Right lobe of liver (tissue), 4 donors: ENCODE measurements at regions not wholly inside any gene's neighbourhood (a gene's known extent, or its start where the extent isn't known, plus 50 kb on each side); places are given as distances from the start of the nearest gene placed in this dataset.

ENCODE experiments used
- CTCF ChIP-seq, 4 donors: fragments of 200-600 bp in 3 of 4; fragments of 450-650 bp in 1 of 4; IDR thresholded peaks; one replicate each; pipeline versions ENCODE4 v1.5.1 to v1.8.0; 2016 to 2022; ENCODE audit warnings: antibody characterized with exemption in 4 of 4, mild to moderate bottlenecking in 2 of 4
- POLR2A ChIP-seq: fragments of 450-650 bp; IDR thresholded peaks from one replicate; pipeline ENCODE4 v1.6.1; 2017; ENCODE audit warnings: antibody characterized with exemption, mild to moderate bottlenecking
- donor health status: DM: no; HTN: no; CAD: no.
- donor health status: DM: no; HTN: no; CAD: no.
- donor health status: DM: no; HTN: yes; CAD: no.

DNA sequence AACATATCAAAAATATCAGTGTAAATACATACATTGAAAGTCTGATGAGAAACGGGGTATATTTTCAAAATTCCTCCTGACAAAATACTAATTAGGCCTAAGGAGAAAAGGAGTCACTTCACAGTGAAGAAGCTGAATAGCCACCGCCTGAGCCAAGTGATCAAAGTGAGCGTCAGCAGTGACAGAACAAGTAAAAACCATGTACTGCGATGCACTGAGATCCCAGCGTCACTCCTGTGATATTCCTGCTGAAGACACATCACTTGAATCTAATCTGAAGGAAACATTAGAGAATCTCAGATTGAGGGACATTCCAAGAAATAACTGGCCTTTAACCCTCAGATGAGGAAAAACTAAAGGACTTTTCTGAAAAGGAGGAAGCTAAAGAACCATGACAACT lies 285.3 kb downstream of the EN1 start:
- TF ChIP-seq CTCF (IDR thresholded peaks at IDR 0.05) (no peak), POLR2A (no peak)
